ENCODE measurements at regions not wholly inside any gene's neighbourhood (a gene's known extent, or its start where the extent isn't known, plus 50 kb on each side); places are given as distances from the start of the nearest gene placed in this dataset.

GRCh38 chr5:176714067-176714466 lies 66.8 kb downstream of the TSPAN17 start:
- no peak for TF ChIP-seq CTCF (IDR thresholded peaks at IDR 0.05)
- TF ChIP-seq POLR2AphosphoS5 (IDR thresholded peaks at IDR 0.05; ENCODE audit: low read depth, low read length): no peak
- TF ChIP-seq TCF7L2 (IDR thresholded peaks at IDR 0.05; ENCODE audit: low read depth, low read length): no peak
- TF ChIP-seq REST (IDR thresholded peaks at IDR 0.05; ENCODE audit: insufficient read depth in 1 of 2, low read depth in 2 of 2, low read length in 1 of 2): no peak
